NCI-H2196 treated with DMSO at 0.1 percent for 48 hours (cell line): ENCODE measurements at regions not wholly inside any gene's neighbourhood (a gene's known extent, or its start where the extent isn't known, plus 50 kb on each side); places are given as distances from the start of the nearest gene placed in this dataset.
"Not testable (repeated sequence)": the region's sequence is repeated elsewhere in the genome, so short reads cannot be mapped to it uniquely, and the experiment has no call there.

Experiments used
- DNase-seq: peaks from one replicate; lab custom pipeline; 2025; ENCODE audit not compliant: unreplicated experiment; lab: John Stamatoyannopoulos, UW

DNA sequence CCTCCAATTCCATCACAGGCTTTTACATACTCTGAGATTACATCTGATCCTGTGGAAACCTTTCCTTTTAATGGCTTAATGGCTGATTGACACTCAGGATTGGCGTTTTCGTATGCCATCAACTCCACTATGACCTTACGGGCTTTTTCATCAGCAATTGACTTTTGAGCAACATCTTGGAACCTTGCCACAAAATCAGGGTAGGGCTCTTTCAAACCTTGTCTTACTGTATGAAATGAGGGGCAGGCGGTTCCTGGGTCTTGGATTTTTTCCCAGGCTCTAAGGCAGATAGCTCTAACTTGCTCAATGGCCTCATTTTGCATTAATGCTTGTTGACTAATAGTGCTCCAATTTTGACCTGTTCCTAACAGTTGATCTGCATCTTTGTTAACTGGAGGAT is 250.9 kb upstream of the PRKCQ start:
- not testable (repeated sequence) for DNase-seq

DNA sequence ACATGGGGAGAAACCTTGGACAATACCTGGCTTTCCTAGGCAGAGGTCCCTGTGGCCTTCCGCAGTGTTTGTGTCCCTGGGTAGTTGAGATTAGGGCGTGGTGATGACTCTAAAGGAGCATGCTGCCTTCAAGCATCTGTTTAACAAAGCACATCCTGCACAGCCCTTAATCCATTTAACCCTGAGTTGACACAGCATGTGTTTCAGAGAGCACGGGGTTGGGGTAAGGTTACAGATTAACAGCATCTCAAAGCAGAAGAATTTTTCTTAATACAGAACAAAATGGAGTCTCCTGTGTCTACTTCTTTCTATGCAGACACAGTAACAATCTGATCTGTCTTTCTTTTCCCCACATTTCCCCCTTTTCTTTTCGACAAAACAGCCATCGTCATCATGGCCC is 244.7 kb upstream of the PRKCQ start:
- DNase-seq = not testable (repeated sequence)

DNA sequence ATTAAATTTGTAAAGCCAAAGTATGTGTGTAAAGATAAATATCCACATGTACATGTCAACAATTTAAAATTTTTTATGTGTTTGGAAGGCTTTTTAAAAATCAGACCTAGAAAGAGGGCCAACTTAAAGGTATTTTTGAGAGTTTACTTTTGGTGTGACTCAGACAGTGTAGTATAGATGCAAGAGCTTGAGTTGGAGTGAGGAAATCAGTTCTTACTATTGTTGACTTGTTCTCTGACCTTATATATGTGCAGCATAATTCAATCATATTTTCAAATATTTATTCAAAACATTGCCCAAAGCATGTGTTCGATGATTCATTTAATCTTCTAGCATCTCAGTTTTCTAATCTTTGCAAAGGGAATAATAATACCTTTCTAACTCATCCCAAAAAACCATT is 243.7 kb upstream of the PRKCQ start:
- DNase-seq = no peak

DNA sequence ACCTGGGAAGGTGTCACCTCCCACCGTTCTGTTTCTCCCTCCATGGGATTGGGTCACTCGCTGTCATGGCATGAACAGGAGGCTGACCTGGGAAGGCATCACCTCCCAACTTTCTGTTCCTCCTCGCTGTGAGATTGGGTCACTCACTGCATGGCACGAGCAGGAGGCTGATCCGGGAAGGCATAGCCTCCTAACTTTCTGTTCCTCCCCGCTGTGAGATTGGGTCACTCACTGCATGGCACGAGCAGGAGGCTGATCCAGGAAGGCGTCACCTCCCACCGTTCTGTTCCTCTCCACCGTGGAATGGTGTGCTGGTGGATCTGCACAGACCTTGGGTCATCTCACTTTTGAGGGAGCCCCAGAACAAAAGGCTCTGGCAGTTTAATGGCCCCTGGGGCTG is 239.2 kb upstream of the PRKCQ start:
- DNase-seq = no peak

DNA sequence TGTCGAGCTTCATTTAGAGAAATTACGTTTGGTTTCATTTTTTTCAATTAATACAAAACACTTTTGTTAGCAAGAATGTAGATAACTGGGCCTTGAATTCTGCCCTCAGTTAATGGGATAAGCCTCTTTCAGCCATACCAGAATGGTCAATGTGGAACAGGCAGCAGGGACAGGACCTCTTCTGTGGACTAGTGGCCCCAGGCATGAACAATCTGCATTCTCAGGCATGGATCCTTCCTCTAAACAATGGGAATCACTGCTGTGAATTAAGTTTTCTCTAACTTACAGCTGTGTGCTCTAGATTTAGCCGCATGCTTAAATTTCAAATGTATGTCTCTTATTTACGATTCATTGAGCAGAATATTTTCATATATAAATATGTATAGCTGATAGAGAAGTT is 237.7 kb upstream of the PRKCQ start:
- DNase-seq = no peak

DNA sequence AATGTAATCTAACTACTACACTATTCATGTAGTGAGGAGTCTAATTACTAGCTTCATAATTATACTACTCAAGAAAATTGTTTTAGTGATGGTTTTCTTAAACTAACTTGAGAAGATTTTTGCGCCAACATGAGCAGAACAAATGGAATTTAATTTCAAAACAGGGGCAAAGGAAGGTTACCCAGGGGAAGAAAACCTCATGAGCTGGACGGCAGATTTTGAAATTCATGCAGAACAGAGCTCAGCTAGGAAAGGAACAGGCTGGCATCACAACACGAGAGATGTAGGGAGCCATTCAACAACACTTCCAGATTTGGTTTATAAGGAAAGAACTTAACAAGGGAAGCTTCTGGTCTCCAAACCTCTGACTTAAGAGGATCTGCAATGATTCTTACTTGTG is 235.3 kb upstream of the PRKCQ start:
- no peak for DNase-seq

DNA sequence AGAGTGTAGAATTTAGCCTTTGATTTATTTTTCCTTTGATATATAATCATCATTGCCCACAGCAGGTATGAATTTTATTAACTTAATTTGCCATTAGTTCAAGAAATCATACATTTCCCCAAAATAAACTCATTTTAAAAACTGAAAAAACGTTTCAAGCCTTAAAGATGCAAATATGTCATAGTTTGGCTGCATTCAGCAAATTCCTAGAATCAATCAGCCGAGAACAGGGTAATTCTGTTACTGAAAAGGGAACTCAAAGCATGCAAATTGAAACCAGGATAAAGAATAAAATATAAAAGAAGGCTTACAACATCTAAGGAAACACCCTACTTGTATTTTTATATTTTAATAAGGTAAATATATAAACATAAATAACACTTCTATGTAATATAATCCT is 233.8 kb upstream of the PRKCQ start:
- DNase-seq = no peak

DNA sequence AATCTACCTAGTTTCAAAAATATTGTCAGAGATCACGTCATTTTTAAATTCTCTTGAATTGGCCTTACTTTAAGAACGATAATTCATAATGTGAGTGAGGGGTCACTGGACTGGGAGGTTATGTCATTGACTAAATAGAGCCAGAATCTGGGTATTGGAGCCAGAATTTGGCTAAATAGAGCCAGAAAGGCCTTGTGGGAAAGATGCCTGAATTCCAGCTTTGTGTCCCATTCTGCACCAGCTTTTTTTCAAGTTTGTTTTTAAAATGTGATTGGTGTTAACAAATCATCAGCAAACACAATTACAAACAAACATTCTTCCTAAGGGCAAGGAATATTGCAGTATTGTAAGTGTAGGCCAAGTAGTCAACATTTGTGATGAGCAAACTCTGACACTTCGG is 233.2 kb upstream of the PRKCQ start:
- no peak for DNase-seq

DNA sequence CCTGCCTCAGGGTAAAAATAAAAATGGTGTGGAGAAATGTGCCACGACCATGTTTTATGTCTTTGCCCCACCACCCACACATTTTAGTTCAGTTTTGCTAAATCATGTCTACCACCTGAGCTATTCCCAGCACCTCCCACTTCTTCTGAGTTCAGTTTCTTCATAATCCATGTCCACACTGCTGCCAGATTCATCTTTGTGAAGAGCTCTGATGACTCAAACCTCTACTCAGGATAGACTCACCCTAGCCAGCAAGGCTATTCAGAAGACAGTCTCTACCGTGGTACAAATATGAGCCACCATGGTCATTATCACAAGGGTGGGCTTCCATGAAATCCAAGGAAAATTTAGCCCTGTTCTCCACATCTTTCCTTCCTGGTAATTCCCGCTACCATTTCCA is 231.1 kb upstream of the PRKCQ start:
- DNase-seq = no peak

DNA sequence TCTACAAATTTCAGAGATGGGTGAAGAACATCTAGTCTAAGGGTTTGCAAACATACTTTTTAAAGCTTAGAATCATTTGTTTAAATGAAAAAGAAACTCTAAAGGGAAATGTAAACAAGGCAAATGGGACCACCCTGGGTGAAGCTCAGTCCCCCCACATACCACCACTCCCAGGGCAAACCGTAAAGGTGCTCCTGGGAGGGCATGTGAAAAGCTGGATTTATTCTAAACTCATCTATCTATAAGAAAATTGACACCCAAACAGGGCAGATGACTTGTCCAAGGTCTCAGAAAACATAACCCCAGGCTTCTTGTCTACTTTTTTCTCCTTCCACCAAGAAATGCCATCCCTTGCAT is 223.3 kb upstream of the PRKCQ start:
- no peak for DNase-seq

DNA sequence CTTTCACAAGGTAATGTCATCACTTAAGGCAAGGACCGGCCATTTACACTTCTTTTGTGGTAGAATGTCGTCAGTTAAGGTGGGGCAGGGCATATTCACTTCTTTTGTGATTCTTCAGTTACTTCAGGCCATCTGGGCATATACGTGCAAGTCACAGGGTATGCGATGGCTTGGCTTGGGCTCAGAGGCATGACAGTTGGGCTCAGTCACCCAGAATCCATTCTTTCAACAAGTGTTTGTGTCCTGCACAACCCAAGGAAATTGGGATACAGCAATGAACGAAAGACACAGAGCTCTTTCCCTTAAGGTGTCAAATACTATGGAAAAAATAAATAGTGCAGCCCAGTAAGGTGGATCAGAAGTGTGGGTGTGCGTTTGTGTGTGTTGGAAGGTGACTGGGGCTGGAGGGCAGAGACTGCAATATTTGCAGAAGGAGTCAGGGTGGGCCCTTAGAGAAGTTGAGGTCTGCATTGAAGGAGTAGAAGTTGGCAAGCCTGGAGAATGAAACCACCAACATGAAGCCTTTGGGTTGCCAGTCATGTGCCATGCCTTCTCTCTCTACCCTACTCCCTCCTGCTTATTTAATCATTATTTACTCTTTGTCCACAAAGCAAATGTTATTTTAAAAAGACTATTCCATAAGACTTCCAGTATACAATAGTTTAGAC is 222.8 kb upstream of the PRKCQ start:
- no peak for DNase-seq

DNA sequence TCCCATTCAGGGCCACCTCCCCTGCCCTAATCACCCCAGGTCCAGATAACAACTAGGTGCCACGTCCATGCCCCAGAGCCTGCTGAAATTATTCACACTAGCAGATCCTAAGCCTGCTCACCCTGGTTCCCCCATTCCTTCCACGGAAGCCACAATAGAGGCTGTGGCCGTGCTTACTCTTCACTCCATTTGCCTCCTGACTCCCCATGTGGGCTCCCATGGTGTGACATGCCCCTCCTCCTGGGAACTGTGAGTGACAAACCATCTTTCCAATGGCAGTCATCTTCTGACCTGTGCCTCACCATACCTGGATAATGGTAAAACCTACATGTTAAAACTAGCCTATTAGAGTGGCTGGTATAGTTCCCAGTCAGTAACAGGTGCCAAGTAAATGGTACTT is 216.2 kb upstream of the PRKCQ start:
- DNase-seq = no peak

DNA sequence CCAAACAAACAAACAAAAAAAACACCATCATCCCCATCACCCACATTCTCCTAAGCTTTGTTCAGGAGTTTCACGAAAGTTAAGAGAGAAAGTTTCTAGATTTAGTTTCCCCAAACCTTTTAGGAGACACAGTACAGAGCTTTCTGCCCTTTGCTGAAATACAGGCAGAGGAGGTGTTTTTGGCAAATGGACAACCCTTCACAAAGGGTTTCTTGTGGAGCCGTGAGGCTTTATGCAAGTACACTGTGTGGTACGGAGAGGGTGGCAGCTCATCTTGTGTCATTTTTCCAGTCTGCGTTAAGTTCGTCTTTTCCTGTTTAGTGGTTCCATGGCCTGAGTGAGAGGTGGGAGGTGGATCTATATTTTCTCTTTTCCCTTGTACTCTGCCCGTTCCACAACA is 215.5 kb upstream of the PRKCQ start:
- no peak for DNase-seq

DNA sequence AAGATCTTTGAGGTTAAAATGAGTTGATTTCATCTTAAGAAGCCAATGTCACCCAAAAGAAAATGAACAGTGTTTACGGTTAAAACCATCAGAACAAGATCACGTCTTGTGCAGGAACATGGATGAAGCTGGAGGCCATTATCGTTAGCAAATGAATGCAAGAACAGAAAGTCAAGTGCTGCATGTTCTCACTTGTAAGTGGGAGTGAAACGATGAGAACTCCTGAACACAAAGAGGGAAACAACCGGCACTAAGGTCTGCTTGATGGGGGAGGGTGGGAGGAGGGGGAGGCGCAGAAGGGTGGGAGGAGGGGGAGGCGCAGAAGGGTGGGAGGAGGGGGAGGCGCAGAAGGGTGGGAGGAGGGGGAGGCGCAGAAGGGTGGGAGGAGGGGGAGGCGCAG is 214.8 kb upstream of the PRKCQ start:
- DNase-seq = not testable (repeated sequence)

DNA sequence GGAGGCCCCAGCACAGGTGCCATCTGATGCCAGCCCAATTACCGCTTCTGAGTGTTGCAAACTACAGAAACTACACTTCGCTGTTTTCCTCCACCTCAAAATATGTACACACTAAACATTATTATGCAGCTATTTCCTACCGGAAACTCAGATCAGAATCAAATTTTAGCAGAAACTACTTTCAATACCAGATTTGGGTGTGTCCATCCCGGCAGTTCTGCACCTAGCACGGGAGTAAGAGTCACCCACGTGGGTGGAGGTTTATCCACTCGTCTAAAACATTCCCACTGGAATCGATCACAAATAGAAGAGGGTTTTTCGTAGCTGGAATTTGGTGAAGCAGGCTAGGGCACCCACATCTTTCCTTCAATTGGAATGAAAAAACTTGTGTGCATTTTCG is 214.4 kb upstream of the PRKCQ start:
- no peak for DNase-seq

DNA sequence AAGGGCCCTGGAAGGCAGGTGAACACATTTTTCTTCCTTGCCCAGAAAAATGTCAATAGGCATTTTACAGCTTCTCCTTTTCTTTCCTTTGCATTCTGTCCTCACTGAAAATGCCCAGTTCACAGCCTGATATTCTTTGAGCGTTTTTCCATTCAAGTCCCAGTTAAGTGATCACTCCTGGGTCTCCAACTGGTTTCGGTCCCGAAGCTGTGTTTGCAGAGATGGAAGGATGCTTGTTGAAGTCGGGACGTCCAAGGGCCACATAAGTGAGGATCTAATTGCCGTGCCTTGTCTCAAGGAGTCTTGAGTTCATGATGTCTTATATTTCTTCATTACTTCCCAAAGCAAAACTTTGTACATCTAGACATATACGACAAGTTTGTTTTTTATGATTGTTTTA is 208.7 kb upstream of the PRKCQ start:
- DNase-seq = no peak

DNA sequence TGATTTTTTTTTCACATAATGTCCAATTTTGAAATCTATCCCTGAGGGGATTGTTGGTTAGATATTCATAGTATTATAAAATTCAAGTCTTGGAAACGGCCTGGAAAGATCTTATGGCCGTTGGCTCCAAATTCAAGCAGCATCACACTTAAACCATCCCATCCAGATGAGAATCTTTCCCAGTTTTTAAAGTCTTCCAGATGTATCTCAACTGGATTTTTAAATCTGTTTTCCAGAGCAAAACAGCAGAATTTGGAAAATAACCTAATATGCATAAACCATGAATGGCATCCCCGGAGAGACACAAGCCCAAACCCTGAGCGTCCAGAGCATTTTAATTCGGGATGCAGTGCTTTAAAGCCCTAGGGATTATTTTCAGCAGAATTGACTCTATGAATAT is 208.2 kb upstream of the PRKCQ start:
- no peak for DNase-seq

DNA sequence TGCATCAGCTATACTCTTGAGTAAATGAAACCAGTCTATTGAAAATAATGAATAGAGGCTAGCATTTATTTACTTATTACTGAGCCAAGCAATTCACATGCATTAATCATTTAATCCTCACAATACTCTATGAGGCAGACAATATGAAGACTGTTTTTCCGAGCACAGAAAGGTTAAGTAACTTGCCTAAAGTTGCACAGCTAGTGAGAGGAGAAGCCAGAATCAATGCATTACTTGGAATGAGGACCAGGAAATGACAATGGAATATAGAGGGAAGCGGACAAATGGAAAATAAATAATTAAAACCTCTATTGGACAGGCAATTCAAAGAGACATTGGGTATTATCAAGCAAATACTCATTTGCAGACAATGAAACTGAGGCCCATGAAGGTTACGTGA is 207.6 kb upstream of the PRKCQ start:
- no peak for DNase-seq

DNA sequence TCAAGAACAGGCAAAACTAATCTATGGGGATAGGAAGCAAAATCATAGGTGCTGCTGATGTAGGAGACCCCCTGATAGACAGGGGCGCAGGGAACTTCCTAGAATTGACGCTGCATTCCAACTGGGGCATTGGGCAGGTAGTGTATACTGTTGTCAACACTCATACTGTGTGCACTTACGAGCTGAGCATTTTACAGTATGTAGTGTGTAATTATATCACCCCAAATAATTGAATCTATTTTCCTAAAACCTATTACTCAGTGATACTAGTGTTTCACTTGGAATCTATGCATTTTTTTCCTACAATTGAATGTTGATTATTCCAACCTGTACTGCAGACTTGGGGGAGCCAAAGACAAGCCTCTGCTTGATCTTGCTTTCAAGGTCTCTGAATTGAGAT is 207.0 kb upstream of the PRKCQ start:
- no peak for DNase-seq

DNA sequence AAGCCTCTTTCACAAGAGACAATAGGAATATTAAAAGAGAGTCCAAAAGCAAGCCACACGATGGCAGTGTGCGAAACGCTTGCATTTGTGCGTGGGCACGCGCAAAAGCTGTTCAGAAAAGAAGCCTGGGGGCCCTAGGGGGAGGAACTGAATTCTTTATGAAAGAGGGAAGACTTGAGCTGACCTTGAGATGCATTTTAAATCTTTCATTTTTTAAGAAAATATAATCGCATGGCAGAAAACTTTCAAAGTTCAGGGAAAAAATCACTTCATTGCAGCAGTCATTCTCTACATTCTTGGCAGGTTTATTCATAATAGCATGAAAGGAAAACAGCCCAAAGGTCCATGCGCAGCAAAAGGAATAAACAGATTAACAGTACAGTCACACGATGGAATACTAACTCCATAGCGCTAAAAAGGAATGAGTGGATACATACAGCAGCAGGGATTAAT is 206.5 kb upstream of the PRKCQ start:
- no peak for DNase-seq

DNA sequence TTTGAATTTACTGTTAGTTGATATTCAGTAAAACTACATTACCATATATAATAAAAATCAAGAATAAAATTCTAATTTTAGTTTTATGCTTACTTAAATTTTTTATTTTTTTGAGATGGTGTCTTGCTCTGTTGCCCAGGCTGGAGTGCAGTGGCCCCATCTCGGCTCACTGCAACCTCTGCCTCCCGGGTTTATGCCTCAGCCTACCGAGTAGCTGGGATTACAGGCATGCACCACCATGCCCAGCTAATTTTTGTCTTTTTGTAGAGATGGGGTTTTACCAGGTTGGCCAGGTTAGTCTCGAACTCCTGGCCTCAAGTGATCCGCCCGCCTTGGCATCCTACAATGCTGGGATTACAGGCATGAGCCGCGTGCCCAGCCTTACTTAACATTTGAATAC is 204.4 kb upstream of the PRKCQ start:
- DNase-seq = not testable (repeated sequence)

DNA sequence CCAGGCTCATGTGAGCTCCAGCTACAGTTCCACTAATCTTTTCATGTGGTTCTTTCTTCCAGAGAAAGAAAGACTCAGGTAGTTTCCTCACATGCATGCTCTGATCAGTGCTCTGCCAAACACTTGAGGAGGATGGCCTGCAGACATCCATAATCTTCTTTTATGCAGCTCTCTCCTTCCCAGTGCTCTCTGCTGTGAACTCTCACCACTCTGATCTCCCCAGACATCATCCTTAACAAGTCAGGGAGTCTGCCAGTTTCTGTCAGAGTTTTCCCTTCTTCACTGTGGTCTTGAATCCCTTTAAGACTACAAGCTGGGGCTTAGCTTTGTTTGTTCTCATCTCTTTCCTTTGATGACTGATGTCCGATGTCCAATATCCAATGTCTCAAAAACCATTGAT is 203.4 kb upstream of the PRKCQ start:
- no peak for DNase-seq

DNA sequence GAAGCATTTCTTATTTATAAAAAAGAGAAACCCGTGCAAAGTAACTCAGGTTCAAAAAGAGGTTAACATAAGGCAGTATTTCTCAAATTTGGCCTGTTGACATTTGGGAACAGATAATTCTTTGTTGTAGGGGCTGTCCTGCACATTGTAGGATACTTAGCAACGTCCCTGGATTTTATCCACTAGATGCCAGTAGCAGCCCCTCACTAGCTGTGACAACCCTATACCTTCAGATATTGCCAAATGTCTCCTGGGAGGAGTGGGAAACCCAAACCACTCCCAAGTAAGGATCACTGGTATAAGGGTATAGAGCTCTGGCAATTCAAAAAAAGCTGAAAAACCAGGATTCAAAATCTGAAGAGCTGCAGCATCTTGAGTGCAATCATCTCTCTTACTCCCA is 202.3 kb upstream of the PRKCQ start:
- no peak for DNase-seq
